Cardiac fibroblast (primary cell): ENCODE measurements at regions not wholly inside any gene's neighbourhood (a gene's known extent, or its start where the extent isn't known, plus 50 kb on each side); places are given as distances from the start of the nearest gene placed in this dataset.

Experiments used
- DNase-seq, 2 donors: peaks; one replicate each; pipeline versions ENCODE4 v3.0.0 to v3.0.0-alpha.2; 2010; ENCODE audit warnings: low read depth in 2 of 2
- H3K4me3 ChIP-seq, 2 donors: replicated peaks in 1 of 2; 1 replicate in 1 of 2; 2 replicates in 1 of 2; pipeline ENCODE4 v1.5.1; 2011; ENCODE audit warnings: low read depth in 2 of 2, low read length in 2 of 2, mild to moderate bottlenecking in 2 of 2, moderate library complexity in 1 of 2
- CTCF ChIP-seq: IDR thresholded peaks from one replicate; pipeline ENCODE4 v1.5.1; 2011; ENCODE audit warnings: low read depth, mild to moderate bottlenecking, low read length, inconsistent platforms

GRCh38 chr22:47547881-47548650, 785.6 kb downstream of the TBC1D22A start:
- DNase-seq: no peak
- TF ChIP-seq CTCF: no peak
- H3K4me3 ChIP-seq: no peak overlapping the region

DNA sequence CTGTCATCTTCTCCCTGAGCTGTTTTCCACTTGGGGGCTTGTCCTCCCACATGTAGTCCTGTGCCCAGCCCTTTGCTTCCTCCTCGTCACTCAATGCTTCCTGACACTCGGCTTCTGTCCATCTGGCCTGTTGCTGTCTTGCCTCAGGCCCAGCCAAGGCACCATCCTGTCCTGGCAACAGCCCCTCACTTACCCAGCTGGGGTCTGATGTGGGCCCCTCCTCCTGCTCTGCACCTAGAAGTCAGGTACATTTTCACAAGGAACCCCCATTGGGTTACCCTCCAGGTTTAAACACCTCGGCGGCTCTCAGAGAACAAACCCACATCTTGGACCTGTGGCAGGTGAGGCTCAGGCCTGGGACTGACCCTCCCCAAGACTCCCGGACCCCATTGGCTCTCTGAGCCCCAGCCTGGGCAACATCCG, 784.8 kb downstream of the TBC1D22A start:
- TF ChIP-seq CTCF: no peak
- no peak overlapping the region for H3K4me3 ChIP-seq
- no peak for DNase-seq

- no peak for DNase-seq
- H3K4me3 ChIP-seq: no peak overlapping the region
- no peak for TF ChIP-seq CTCF
These were observed 782.2 kb downstream of the TBC1D22A start for GRCh38 chr22:47544696-47545095.

GRCh38 chr22:47543447-47543846, 781.0 kb downstream of the TBC1D22A start:
- TF ChIP-seq CTCF: no peak
- no peak overlapping the region for H3K4me3 ChIP-seq
- DNase-seq: no peak

GRCh38 chr22:47540011-47540410, 777.6 kb downstream of the TBC1D22A start:
- no peak overlapping the region for H3K4me3 ChIP-seq
- no peak for DNase-seq
- no peak for TF ChIP-seq CTCF

- TF ChIP-seq CTCF: no peak
- H3K4me3 ChIP-seq: no peak overlapping the region
- no peak for DNase-seq
These were observed 776.9 kb downstream of the TBC1D22A start for GRCh38 chr22:47539374-47539773.

DNA sequence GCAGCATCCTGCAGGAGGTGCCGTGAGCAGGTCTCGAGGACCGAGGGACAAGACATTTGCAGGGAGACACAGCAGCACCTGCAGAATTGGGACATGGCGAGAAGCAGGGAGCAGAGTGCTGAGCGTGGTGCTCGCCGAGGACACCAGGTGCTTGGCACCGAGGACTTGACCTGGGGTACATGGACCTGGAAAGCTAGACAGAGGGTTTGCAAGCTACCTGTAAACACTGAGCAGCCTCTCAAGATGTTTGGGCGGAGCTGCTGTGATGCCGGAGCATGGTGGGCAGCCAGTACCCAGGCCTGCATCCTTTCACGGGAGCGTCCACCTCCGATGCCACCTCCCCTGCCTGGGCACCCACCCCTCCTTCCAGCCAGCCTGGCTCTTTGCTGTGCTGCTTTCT, 773.2 kb downstream of the TBC1D22A start:
- H3K4me3 ChIP-seq: no peak overlapping the region
- no peak for TF ChIP-seq CTCF
- DNase-seq: no peak
